AG09309 (cell line): ENCODE measurements at regions not wholly inside any gene's neighbourhood (a gene's known extent, or its start where the extent isn't known, plus 50 kb on each side); places are given as distances from the start of the nearest gene placed in this dataset.
A peak's percentile ranks its signal among the peaks of the same experiment; 100 is the strongest.

Experiments used
- DNase-seq: peaks from one replicate; pipeline ENCODE4 v3.0.0-alpha.2; 2010; ENCODE audit warnings: low read depth
- H3K4me3 ChIP-seq: 2 replicates; pipeline ENCODE4 v1.5.1; 2011; ENCODE audit warnings: mild to moderate bottlenecking, low read depth, low read length, moderate library complexity; ENCODE audit not compliant: control insufficient read depth
- TF ChIP-seq, protein P1 (sequence below): IDR thresholded peaks from 2 replicates; pipeline ENCODE4 v1.5.1; 2011; ENCODE audit warnings: mild to moderate bottlenecking, low read depth, low read length, inconsistent platforms; ENCODE audit not compliant: insufficient read depth, control insufficient read depth; ENCODE audit errors: missing control alignments

DNA sequence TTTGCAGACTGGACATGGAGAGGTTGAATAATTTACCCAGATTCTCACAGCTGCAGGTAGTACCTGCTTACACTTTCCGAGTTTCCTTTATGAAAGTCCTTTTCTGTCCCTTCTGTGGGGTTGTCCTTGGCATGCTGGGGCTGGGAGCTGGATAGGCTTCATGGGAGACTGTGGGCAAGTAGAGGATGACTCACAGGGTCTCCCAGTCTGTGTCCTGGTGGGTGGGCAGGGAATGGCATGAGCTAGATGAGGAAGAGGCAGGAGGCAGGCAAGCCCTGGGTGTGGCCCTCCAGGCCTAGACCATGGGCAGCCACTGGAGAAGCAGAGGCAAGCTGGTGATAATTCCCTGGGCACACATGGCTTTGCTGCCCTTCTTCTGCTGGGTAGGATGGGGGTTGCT lies 80.6 kb downstream of the NAV1 start:
- H3K4me3 ChIP-seq, result no peak overlapping the region
- DNase-seq, result no peak
- TF ChIP-seq, protein P1, sequence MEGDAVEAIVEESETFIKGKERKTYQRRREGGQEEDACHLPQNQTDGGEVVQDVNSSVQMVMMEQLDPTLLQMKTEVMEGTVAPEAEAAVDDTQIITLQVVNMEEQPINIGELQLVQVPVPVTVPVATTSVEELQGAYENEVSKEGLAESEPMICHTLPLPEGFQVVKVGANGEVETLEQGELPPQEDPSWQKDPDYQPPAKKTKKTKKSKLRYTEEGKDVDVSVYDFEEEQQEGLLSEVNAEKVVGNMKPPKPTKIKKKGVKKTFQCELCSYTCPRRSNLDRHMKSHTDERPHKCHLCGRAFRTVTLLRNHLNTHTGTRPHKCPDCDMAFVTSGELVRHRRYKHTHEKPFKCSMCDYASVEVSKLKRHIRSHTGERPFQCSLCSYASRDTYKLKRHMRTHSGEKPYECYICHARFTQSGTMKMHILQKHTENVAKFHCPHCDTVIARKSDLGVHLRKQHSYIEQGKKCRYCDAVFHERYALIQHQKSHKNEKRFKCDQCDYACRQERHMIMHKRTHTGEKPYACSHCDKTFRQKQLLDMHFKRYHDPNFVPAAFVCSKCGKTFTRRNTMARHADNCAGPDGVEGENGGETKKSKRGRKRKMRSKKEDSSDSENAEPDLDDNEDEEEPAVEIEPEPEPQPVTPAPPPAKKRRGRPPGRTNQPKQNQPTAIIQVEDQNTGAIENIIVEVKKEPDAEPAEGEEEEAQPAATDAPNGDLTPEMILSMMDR, result no peak

DNA sequence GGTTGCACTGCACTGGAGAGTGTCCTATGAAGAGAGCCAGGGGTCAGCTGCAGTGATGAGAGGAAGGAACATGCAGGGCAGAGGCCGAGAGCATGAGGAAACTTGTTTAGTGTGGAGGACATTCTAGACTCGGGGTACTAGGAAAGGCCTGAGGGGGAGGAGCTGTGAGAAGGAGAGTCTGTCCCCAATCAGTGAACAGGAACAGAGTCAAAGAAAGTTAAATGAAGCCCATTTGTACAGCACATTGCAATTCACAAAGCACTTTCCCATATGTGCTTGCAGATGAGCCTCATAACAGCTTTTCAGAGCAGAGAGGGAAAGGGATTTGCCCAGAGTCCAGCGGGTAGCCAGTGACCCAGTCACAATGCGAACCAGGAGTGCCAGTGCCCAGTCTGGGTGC lies 83.4 kb downstream of the NAV1 start:
- DNase-seq, result no peak
- no peak overlapping the region for H3K4me3 ChIP-seq

DNA sequence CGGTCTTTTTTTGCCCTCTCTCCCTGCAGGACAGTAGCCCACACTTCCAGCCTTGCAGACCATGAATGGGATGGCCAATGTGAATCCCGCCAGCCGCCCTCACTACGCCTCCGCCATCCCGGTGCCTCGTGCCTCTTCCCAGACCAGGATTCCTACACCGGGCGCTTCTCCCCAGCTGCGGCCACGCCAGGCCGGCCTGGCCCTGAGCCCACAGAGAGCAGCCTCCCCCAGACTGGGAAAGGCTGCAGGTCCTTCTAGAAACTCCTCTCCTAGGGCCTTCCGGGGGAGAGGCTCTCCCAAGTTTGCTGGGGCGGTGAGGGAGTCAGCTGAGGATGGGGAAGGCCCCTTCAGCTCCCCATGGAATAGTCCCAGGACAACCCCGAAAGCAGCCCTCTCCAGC lies 83.9 kb downstream of the NAV1 start:
- no peak for DNase-seq
- TF ChIP-seq, protein P1, result no peak

More for the DNA sequence above, 83.4 kb downstream of the NAV1 start:
- TF ChIP-seq, protein P1, result no peak

DNA sequence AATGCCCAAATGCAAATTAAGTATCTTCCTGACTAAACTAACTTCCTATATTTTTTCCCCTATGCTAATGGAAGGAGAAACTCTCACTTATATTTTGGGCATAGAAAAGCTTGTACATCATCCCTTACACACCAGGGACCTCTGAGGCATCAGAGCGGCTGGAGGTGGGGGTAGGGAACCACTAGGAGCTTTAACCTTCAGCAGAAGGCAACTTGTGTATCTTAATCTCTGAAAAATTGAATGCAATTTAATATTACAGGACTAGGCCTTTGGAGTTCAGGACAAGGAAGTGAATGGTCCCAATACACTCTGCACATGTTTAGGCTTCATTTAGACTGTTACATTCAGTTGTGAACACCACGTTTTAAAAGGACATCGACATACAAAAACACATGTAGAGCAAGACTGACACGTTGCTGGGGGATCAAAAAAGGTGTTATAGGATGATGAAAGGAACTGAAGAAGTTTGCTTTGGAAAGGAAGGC lies 85.9 kb downstream of the NAV1 start:
- no peak overlapping the region for H3K4me3 ChIP-seq
- TF ChIP-seq, protein P1, result no peak
- DNase-seq, result no peak

More for the DNA sequence above, 83.9 kb downstream of the NAV1 start:
- H3K4me3 ChIP-seq, result no peak overlapping the region

DNA sequence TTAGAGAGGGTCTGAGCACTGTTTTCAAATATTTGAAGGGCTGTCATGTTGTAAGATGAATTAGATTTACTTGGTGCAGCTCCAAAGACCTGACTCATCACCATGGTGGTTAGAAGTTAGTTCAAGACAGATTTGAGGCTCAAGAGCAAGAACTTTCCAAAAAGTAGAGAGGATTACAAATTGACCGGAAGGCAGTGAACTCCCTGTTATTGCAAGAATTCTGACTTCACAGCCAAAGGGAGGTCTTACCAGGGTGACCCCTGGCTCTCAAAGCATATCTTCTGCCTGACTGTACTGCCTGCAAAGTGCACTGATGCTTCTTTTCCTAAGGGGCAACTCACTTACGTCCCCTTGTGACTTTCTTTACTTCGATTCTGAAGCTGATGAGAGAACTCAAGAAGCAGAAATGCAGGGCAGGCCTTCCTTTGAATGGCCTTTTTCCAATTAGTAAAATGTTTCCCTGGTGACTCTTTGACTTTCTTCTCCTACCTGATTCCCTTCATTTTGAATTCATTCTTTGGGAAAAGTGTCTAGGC lies 86.4 kb downstream of the NAV1 start:
- peak; percentile 96 for DNase-seq
- no peak overlapping the region for H3K4me3 ChIP-seq
- TF ChIP-seq, protein P1, result peak; percentile 45

DNA sequence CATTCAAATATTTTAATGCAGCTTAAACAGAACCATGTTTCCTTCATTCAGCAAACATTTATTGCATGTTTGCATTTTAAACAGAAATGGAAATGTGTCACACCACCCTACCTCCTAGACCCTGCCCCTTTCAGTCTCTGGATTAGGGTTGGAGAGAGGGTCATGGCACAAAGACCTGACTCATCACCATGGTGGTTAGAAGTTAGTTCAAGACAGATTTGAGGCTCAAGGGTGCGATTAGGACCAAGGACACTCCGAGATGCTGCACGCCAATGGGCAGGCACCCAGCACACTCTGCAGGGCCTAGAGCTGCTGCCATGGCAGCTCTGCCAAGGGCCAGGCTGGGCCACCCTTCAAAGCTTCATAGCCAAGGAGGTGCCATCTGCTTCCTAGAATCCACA lies 86.9 kb downstream of the NAV1 start:
- TF ChIP-seq, protein P1, result no peak
- H3K4me3 ChIP-seq, result no peak overlapping the region
- no peak for DNase-seq
